GM21576 (cell line): ENCODE measurements at regions not wholly inside any gene's neighbourhood (a gene's known extent, or its start where the extent isn't known, plus 50 kb on each side); places are given as distances from the start of the nearest gene placed in this dataset.
"Not testable (repeated sequence)": the region's sequence is repeated elsewhere in the genome, so short reads cannot be mapped to it uniquely, and the experiment has no call there.

Source experiments
- ATAC-seq: cut with Tn5 transposase; IDR thresholded peaks from one replicate; pipeline ENCODE4 v1.9.1; 2021; ENCODE audit warnings: mild to moderate bottlenecking, moderate library complexity; ENCODE audit not compliant: unreplicated experiment

DNA sequence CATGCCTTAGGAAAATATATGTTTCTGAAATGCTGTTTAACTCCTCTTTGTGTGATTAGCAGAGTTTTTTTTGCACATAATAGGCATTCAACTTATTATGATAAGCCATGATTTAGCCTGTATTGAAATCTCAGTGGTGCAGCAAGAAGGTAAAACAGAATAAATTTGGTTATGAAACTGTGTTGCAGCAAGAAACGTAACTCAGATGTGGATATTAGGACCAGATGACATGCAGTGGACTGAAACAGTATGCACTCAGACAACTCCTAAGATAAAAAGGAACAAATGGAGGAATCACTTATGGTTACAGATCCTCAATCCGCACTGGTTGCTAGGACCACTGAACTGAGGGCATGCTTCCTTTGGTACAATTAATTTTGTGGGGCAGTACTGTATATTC, 254.2 kb upstream of the HSF2 start:
- ATAC-seq = no peak

DNA sequence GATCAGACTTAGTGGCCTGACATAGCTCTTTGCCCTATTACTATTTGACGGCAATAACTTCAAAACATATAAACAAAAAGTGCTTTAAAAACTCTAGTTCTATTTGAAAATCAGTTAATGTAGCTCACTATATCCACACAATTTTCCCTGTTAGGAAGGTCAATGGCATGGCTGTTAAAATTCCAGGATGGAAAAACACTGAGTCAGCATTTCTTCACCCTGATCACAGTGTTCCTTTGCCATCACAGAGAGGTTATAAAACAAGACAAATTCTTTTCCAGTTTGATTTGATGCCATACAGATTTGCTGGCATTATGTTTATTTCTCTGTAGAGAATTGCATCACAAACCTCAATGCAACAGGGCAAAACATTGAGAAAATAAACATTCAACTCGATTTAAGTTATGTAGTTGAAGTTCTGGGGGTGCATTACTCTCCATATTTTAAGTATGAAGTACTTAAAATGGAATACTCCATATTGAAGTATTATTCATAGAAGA, 253.7 kb upstream of the HSF2 start:
- no peak for ATAC-seq

DNA sequence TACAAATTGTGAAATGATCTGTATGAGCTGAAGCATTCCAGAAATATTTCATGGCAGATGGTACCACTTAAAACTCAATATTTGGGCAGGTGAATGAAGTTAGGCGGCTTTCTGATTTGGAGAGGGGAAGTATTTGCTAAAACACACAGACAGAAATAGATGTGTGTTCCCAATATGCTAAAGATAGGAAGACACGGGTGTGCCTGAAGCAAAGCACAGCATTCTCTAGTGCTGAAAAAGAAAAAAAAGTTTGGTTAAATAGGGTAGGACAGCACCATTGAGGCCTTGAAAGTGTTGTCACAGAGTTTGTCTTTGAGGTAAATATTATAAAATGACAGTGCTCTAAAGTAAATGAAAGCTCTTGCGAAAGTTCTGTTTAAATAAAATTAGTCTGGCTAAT, 252.2 kb upstream of the HSF2 start:
- ATAC-seq = no peak

DNA sequence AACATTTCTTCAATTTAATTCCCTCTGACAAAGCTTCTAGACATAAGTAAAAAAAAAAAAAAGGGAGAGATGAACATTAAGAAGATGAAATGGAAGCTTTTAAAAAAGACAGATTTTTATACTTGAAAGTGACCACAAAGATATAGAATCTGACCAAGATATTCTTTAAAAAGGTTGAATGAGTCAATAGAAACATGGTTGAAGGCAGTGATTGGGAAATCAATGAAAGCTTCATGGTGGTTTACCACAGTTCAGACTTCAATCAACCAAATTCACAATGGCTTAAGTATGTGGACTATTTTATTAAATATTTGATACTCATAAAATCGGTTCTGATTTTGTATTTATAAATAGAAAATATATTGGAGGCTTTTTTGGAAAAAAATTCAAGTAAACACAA, 248.4 kb upstream of the HSF2 start:
- no peak for ATAC-seq

DNA sequence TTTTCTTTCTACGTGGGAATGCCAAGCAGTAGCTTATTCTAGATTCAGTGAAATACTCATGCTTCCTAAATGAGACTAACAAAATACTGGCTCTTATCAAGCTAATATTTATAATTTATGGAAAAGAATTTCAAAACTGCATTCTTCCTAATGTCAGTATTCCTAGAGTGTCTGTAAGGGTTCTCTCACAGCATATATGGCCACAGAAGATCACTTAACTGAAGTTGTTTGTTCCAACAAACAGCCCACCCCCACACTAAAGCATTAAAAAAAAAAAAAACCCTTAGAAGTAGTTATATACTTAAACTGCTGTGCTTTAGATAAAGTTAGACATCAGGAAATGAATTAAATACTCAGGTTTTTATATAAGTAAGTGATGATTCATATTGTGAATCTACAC, 247.7 kb upstream of the HSF2 start:
- no peak for ATAC-seq

DNA sequence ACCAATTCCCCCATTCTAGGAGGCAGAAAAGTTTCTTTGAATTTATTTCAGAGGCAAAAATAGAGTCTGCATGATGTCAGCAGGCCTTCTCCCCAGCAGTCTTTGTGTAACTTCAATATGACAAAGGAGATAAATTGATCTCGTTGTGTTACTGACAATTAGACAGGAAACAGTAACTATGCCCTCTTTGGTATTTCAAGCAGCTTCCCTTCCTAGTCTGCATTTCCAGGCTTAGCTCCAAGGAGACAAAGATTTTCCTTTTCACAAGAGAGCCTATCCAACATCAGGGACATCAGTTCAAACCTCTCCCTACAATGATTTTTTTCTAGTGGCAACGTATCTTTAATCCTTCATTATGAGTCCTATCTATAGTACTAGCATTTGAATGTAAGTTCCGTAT, 245.9 kb upstream of the HSF2 start:
- ATAC-seq = no peak

DNA sequence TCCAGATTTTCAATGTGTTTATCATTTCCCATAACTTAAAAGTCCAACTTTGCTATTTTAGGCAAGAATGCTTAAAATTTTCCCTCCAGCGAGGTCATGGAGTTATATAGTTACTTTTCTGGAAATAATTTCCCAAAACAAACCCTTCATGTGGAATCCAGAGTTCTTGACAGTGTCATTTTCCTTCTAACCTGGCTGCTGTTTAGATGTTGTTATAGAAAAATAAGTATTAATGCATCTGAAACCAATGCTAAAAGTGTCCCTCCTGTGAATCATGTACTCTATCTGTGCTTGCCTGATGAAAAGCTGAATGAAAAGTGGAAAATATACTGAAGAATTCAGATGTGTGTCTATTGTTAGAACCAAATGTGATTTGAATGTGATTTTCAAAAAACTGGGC, 245.3 kb upstream of the HSF2 start:
- ATAC-seq = no peak

DNA sequence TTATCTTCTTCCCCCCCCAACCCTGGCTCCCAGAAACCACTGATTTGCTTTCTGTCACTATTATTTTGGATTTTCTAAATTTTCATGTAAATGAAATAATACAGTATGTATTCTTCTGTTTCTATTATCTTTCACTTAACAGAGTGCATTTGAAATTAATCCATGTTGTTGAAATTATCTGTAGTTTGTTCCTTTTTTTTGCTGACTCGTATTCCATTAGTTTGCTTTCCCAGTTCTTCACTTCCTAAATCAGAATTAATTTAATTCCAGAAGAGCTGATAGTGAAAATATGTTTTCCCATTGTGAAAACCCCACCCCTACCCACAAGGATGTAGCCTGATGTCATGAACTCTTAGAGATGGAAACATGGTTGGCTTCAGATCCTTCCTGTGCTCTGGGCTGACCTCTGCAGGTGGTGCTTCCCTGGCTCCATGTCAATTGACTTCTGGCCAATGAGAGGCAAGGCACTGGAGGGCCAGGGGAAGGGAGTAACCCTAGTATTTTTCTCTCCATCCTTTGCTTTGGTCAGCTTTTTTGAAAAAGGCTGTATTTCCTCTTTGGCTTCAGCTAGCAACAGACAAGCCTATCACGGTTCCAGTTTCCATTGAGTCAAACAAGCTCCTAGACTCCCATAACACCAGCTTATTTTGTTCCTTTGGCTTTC, 244.4 kb upstream of the HSF2 start:
- no peak for ATAC-seq

DNA sequence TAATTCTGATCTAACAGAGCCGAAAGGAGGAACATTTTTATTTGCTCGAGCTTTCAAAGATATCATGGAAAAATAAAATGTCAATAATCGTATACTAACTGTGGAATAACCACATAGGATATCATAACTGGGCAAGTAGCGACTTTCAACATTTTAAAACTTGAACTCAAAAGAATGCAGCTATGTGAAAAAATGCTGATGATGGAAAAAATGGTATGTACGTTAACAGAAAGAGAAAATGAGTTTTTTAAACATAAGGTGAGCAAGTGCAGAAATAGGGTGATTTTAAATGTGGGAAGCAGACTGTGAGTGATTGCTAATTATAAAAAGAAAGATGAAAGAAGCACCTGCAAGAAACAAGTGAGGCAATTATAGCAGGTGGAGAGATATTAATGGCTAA, 238.3 kb upstream of the HSF2 start:
- ATAC-seq = no peak

DNA sequence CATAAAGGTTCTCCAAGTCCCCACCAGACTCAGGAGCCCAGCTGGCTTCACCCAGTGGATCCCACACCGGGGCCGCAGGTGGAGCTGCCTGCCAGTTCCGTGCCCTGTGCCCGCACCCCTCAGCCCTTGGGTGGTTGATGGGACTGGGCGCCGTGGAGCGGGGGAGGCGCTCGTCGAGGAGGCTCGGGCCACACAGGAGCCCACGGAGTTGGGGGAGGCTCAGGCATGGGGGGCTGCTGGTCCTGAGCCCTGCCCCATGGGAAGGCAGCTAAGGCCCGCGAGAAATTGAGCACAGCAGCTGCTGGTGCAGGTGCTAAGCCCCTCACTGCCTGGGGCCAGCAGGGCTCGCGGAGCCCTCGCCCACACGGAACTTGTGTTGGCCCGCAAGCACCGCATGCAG, 234.4 kb upstream of the HSF2 start:
- ATAC-seq = no peak

DNA sequence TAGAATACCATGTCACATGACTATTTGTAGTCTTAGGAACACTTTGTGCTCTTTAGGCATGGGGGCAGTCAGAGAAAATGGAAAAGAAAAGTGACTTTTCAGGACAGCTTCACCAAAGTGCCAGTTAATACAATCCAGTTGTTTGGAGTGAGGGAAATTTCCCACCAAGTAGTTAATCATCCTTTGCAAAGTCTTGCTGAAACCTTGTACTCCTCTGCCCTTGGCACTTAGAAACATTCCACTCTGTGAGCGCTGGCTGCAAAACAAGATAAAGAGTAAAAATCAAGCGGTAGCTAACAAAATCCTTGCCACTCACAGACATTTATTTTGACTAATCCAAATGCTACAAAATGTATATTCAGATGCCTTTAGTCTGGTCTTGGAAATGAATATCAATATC, 229.2 kb upstream of the HSF2 start:
- no peak for ATAC-seq

DNA sequence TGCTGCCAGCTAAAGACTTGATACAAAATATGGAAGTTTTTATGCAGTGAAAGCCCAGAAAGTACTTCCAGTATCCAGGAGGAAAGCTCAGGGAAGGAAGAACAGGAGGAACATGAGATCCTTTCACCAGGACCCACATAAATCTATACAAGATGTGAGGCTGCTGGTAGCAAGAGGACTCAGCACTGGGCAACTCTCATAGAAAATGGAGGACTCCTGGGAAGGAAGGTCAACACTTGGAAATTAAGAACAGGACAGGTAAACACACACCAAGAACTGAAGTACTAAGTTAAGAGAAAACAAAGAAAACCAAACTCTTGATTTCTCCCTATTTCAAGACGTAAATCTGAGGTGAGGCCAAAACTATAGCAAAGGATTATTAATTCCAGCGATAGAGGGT, 220.5 kb upstream of the HSF2 start:
- ATAC-seq = no peak

DNA sequence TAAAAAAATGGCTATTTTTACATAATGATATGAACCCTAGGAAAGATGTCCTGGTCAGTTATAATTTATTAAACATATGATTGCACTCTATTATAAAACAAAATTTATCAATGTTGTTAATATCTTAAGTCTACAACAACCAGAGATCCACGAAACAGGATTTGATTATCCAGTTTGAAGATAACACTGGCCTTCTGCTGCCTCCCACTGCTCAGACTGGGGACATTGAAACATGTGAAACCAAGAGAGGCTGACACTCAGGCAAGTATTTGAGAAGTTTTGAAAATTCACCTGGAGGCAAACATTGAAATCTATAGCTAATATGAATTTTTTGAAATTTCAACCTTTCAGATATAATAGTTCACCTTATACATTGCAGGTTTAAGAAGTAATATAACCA, 219.3 kb upstream of the HSF2 start:
- ATAC-seq = no peak

DNA sequence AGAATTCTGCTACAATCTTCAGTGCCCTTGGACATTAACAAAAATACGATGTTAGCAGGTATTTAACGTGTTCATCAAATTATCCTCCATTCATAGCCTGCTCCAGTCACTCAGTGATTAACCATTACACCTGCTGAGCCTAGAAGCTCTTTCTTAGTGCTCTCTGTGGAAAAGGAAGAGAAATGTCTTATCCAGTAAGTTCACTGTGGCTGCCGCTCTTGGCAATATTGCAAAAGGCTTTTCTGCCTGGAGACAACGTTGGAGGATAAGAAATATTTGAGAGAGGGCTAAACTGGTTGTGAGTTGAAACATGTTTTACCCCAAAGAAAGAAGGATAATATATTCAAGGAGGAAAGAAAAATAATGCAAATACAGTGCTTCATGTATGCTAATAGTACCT, 217.4 kb upstream of the HSF2 start:
- no peak for ATAC-seq

DNA sequence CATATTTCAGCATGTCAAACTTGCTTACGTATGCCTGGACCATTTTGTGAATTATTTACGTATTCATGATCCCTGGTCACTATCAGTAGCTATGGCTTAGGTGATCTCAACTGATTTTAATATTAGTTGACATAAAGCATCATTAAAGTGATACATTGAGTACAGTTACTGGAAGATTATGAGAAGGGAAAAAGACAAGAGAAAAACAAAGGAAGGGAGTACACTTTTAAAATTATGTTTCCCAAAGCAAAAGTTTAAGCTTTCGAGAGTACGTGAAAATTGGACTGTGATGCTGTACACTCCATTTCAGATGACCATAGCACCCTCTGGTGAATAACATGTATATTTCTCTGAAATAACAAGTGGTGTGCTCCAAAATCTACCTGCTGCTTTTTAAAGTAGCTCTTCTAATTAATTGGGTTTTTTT, 215.0 kb upstream of the HSF2 start:
- ATAC-seq = no peak

DNA sequence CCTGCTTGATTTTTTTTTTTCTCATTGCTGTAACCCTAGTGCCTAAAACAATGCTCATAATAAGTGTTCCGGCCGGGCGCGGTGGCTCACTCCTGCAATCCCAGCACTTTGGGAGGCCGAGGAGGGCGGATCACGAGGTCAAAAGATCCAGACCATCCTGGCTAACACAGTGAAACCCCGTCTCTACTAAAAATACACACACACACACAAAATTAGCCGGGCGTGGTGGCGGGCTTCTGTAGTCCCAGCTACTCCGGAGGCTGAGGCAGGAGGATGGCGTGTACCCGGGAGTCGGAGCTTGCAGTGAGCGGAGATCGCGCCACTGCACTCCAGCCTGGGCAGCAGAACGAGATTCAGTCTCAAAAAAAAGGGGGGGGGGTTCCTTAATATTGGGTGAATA, 214.0 kb upstream of the HSF2 start:
- ATAC-seq = not testable (repeated sequence)

DNA sequence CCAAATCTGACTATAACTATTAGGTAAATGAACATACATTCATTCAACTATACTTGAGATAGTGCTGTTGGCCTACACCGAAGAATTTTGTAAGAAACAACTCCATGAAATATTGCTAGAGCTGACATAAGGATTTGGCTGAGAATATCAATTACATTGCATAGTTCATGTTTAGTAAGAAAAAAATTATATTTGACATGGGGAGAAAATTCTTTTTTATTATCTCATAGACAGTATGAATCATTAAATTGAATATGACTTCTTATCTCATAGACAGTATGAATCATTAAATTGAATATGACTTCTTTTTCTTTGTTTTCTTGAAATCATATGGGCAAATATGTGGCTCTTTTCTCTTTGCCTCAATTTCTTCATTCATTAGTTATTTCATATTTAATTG, 212.3 kb upstream of the HSF2 start:
- no peak for ATAC-seq

DNA sequence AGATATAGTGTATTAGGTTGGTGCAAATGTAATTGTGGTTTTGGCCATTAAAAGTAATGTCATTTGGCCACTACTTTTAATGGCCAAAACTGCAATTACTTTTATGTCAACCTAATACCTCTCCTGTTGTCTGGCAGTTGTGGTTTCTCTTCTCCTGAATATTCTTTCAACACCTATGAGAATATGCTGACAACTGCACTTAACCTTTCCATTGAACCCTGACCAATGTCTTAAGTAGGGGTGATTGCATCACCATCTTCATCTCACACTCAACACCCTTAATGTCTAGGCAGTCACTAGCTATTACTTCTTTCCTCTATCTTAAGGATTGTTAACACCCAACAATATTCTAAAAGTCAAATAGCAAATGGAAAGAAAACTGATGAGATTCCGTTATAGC, 200.5 kb upstream of the HSF2 start:
- ATAC-seq = no peak

DNA sequence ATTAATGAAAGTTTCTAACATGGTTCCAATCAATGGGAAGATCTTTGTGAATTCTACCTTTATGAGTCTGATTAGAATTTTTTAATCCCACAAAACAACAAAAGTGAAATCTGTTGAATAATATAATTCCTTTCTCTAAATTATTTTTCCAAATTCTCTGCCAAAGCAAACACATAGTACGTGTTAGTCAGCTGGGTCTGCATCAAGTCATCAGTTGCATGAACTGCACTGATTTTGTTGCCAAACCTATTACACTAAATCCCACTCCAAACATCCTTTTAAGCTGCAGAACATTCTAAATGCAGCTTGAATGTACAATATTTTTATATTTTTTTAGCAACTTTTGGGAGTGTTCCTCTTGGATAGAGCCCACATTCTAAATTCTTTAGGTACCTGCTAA, 199.0 kb upstream of the HSF2 start:
- ATAC-seq = no peak

DNA sequence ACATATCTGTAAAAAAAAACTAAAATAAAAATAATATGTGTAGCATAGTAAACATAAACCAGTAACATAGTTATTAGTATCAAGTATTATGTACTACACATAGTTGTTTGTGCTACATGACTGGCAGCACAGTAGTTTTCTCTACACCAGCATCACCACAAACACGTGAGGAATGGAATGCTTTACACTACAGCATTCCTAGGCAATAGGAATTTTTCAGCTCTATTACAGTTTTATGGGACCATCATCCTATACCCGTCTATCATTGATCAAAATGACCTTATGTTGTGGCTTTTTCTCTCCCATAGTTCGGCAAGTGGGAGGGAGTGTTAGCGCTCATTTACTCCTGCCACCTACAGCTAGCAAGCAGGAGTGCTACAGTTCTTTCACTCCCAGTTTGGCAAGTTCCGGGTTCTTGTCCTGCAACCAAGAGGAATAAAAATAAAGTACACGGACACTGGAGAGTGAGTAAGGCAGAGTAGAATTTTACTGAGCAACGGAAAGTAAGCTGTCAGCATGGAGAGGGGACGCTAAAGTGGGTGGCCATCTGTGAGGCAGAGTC, 196.8 kb upstream of the HSF2 start:
- ATAC-seq = no peak

DNA sequence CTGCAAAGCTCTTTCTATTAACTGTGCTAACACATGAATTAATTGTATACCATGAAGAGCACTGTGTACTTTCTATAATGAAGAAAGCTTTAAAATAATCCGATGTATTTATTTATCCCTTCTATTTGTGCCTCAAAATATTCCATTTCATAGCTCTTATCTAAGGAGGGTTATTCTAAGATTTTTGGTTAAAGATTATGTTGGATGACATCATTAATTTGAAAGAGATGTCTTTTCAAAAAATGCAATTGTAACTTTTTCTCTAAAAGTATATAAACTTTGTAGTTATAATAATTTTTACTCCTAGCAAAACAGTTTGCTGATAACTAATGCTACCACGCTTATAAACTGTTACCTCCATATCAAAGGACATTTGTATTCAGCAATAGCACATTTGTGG, 192.4 kb upstream of the HSF2 start:
- ATAC-seq = no peak

DNA sequence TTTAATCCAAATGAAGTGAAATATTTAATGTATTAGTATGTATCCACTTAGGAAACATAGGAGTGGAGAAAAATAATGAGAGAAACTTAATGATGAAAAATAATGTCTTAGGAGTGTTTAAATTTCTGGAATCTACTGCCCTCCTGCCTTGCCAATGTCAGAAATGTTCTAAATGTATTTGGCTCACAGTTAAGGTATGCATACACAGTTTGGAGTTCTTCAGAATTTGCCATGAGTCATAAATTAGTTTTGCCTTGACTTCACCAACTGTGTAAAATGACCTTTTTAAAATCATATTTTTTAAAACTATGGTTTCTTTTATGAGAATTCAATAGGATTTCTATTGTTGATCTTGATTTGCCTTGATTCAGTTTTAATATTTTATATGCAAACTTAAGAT, 191.7 kb upstream of the HSF2 start:
- ATAC-seq = no peak
